ENCODE measurements at regions not wholly inside any gene's neighbourhood (a gene's known extent, or its start where the extent isn't known, plus 50 kb on each side); places are given as distances from the start of the nearest gene placed in this dataset.

DNA sequence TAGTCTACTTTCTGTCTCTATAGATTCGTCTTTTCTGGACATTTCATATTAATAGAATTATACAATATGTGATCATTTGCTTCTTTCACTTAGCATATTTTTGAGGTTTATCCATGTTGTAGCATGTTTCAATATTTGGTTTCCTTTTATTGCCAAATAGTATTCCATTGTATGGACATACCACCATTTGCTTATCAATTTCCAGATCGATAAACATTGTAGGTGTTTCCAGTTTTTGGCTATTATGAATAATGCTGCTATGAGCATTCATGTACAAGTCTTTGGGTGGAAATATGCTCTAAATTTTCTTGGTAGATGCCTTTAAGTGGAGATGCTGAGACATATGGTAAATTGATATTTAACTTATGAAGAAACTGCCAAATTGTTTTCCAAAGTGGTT, 114.1 kb downstream of the RND3 start:
- TF ChIP-seq, protein P1, sequence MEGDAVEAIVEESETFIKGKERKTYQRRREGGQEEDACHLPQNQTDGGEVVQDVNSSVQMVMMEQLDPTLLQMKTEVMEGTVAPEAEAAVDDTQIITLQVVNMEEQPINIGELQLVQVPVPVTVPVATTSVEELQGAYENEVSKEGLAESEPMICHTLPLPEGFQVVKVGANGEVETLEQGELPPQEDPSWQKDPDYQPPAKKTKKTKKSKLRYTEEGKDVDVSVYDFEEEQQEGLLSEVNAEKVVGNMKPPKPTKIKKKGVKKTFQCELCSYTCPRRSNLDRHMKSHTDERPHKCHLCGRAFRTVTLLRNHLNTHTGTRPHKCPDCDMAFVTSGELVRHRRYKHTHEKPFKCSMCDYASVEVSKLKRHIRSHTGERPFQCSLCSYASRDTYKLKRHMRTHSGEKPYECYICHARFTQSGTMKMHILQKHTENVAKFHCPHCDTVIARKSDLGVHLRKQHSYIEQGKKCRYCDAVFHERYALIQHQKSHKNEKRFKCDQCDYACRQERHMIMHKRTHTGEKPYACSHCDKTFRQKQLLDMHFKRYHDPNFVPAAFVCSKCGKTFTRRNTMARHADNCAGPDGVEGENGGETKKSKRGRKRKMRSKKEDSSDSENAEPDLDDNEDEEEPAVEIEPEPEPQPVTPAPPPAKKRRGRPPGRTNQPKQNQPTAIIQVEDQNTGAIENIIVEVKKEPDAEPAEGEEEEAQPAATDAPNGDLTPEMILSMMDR (IDR thresholded peaks at IDR 0.05; ENCODE audit: low read length), result no peak
- TF ChIP-seq EZH2 (IDR thresholded peaks at IDR 0.05; ENCODE audit: borderline replicate concordance, low read length), result no peak
